Neural cell (in vitro differentiated cells): ENCODE measurements at regions not wholly inside any gene's neighbourhood (a gene's known extent, or its start where the extent isn't known, plus 50 kb on each side); places are given as distances from the start of the nearest gene placed in this dataset.

Experiments used
- H2AFZ ChIP-seq: fragments of 200-600, 300-800 bp; sonication (generic), shearing (Covaris generic); 2 replicates; pipeline ENCODE4 v1.6.0; 2014; ENCODE audit warnings: low read depth, mild to moderate bottlenecking, antibody characterized with exemption, low read length, moderate library complexity
- H3F3A ChIP-seq: fragments of 200-600 bp; shearing (Covaris generic); 2 replicates; pipeline ENCODE4 v1.6.1; 2016; ENCODE audit warnings: mild to moderate bottlenecking, moderate library complexity, mixed read lengths, antibody characterized with exemption, low read length; ENCODE audit not compliant: insufficient read depth, poor library complexity, severe bottlenecking
- H3K27ac ChIP-seq: fragments of 200-600, 300-800 bp; sonication (generic), shearing (Covaris generic); 2 replicates; pipeline ENCODE4 v1.5.1; 2014; ENCODE audit warnings: mild to moderate bottlenecking, low read length, moderate library complexity
- H3K27me3 ChIP-seq: fragments of 300-800, 200-600 bp; sonication (generic), shearing (Covaris generic); 2 replicates; pipeline ENCODE4 v1.6.0; 2014; ENCODE audit warnings: mild to moderate bottlenecking, low read depth, low read length, moderate library complexity; ENCODE audit not compliant: insufficient read depth
- H3K36me3 ChIP-seq: fragments of 300-800, 200-600 bp; sonication (generic), shearing (Covaris generic); 2 replicates; pipeline ENCODE4 v1.5.1; 2014; ENCODE audit warnings: mild to moderate bottlenecking, antibody characterized with exemption, low read length, moderate library complexity; ENCODE audit not compliant: insufficient read depth
- H3K4me2 ChIP-seq: fragments of 300-800, 200-600 bp; sonication (generic), shearing (Covaris generic); 2 replicates; pipeline ENCODE4 v1.6.0; 2014; ENCODE audit warnings: mild to moderate bottlenecking, low read length
- H3K4me3 ChIP-seq: fragments of 300-800, 200-600 bp; sonication (generic), shearing (Covaris generic); 2 replicates; pipeline ENCODE4 v1.5.1; 2014; ENCODE audit warnings: mild to moderate bottlenecking, low read length, moderate library complexity
- H3K79me2 ChIP-seq: fragments of 200-600 bp; shearing (Covaris generic); replicated peaks from 2 replicates; pipeline ENCODE4 v1.6.0; 2014; ENCODE audit warnings: mild to moderate bottlenecking, low read length, moderate library complexity; ENCODE audit not compliant: insufficient read depth
- H3K9ac ChIP-seq: fragments of 300-800, 200-600 bp; sonication (generic), shearing (Covaris generic); 2 replicates; pipeline ENCODE4 v1.6.1; 2016; ENCODE audit warnings: mild to moderate bottlenecking, low read length, mixed read lengths
- H3K9me2 ChIP-seq: fragments of 200-600 bp; shearing (Covaris generic); 2 replicates; pipeline ENCODE4 v1.6.1; 2016; ENCODE audit warnings: mild to moderate bottlenecking, low read length, mixed read lengths; ENCODE audit not compliant: insufficient read depth
- H3K9me3 ChIP-seq: fragments of 200-600, 300-800 bp; sonication (generic), shearing (Covaris generic); 2 replicates; pipeline ENCODE4 v1.6.1; 2016; ENCODE audit warnings: mild to moderate bottlenecking, mixed run types, low read length, moderate library complexity, mixed read lengths
- H4K20me1 ChIP-seq: fragments of 200-600 bp; shearing (Covaris generic); 2 replicates; pipeline ENCODE4 v1.6.1; 2016; ENCODE audit warnings: mild to moderate bottlenecking, mixed run types; ENCODE audit not compliant: insufficient read depth
- EP300 ChIP-seq: fragments of 450-650 bp; conservative IDR thresholded peaks from 2 replicates; pipeline ENCODE4 v1.6.1; 2014; ENCODE audit warnings: antibody characterized with exemption, mild to moderate bottlenecking, moderate library complexity; ENCODE audit not compliant: poor library complexity, severe bottlenecking
- EZH2 ChIP-seq: fragments of 200-600, 300-800 bp; shearing (Covaris generic), sonication (generic); IDR thresholded peaks from 2 replicates; pipeline ENCODE4 v1.6.1; 2014; ENCODE audit warnings: antibody characterized with exemption, low read length, borderline replicate concordance, mild to moderate bottlenecking; ENCODE audit not compliant: insufficient read depth, poor library complexity, severe bottlenecking
- MXI1 ChIP-seq: fragments of 450-650 bp; conservative IDR thresholded peaks from 2 replicates; pipeline ENCODE4 v1.6.1; 2014; ENCODE audit warnings: antibody characterized with exemption, mild to moderate bottlenecking; ENCODE audit not compliant: poor library complexity, severe bottlenecking
- POLR2AphosphoS5 ChIP-seq: IDR thresholded peaks from 2 replicates; pipeline ENCODE4 v1.6.1; 2012
- RAD21 ChIP-seq: fragments of 450-650 bp; conservative IDR thresholded peaks from 2 replicates; pipeline ENCODE4 v1.6.1; 2014; ENCODE audit warnings: antibody characterized with exemption, mild to moderate bottlenecking, moderate library complexity
- REST ChIP-seq: IDR thresholded peaks from 2 replicates; pipeline ENCODE4 v1.6.1; 2012; ENCODE audit warnings: borderline replicate concordance
- SMC3 ChIP-seq: fragments of 450-650 bp; conservative IDR thresholded peaks from 2 replicates; pipeline ENCODE4 v1.6.1; 2014; ENCODE audit warnings: antibody characterized with exemption, mild to moderate bottlenecking, moderate library complexity; ENCODE audit not compliant: poor library complexity
- TAF1 ChIP-seq: IDR thresholded peaks from 2 replicates; pipeline ENCODE4 v1.6.1; 2012; ENCODE audit warnings: low read depth
- TF ChIP-seq, protein P1 (sequence below): fragments of 450-650 bp; IDR thresholded peaks from 2 replicates; pipeline ENCODE4 v1.5.1; 2014; ENCODE audit warnings: antibody characterized with exemption, mild to moderate bottlenecking, moderate library complexity; ENCODE audit not compliant: poor library complexity, severe bottlenecking

DNA sequence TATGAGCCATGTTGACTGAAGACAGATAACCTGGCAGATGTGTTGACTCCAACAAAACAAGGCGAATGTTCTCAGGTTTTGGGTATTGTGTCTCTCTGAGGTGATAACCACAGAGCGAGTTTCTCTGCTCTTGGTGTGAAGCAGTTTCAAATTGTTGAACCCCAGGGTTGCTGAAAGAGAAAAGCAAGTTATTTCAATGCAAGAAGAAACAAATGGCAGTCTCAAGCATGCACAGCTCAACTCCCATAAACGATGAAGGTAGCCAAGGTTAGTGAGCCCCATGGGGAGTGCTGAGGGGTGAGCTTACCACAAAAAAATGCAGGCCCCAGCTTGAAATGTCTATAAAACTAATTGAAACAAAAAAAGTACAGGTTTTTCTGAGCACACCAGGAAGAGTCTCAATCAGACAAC lies 220.8 kb upstream of the DAPK1 start:
- TF ChIP-seq SMC3 (no peak), EZH2 (no peak), EP300 (no peak), MXI1 (no peak), TAF1 (no peak), RAD21 (no peak), POLR2AphosphoS5 (no peak), REST (no peak)
- TF ChIP-seq, protein P1, sequence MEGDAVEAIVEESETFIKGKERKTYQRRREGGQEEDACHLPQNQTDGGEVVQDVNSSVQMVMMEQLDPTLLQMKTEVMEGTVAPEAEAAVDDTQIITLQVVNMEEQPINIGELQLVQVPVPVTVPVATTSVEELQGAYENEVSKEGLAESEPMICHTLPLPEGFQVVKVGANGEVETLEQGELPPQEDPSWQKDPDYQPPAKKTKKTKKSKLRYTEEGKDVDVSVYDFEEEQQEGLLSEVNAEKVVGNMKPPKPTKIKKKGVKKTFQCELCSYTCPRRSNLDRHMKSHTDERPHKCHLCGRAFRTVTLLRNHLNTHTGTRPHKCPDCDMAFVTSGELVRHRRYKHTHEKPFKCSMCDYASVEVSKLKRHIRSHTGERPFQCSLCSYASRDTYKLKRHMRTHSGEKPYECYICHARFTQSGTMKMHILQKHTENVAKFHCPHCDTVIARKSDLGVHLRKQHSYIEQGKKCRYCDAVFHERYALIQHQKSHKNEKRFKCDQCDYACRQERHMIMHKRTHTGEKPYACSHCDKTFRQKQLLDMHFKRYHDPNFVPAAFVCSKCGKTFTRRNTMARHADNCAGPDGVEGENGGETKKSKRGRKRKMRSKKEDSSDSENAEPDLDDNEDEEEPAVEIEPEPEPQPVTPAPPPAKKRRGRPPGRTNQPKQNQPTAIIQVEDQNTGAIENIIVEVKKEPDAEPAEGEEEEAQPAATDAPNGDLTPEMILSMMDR = no peak
- no peak overlapping the region for H3K4me2 ChIP-seq
- no peaks in the 10 kb centered on the region for H3F3A ChIP-seq
- H2AFZ ChIP-seq = no peak overlapping the region
- H3K9me3 ChIP-seq = no peaks in the 10 kb centered on the region
- H3K79me2 ChIP-seq = no peaks in the 10 kb centered on the region
- H3K9me2 ChIP-seq = no peaks in the 10 kb centered on the region
- no peaks in the 10 kb centered on the region for H3K36me3 ChIP-seq
- no peak overlapping the region for H3K27ac ChIP-seq
- H4K20me1 ChIP-seq = no peaks in the 10 kb centered on the region
- no peak overlapping the region for H3K9ac ChIP-seq
- H3K27me3 ChIP-seq = no peaks in the 10 kb centered on the region
- H3K4me3 ChIP-seq = no peak overlapping the region

- Histone ChIP-seq H3F3A (no peaks in the 10 kb centered on the region), H3K79me2 (no peaks in the 10 kb centered on the region), H3K9me3 (no peaks in the 10 kb centered on the region), H3K27ac (no peak overlapping the region), H3K9ac (no peak overlapping the region), H3K4me2 (no peak overlapping the region), H4K20me1 (no peaks in the 10 kb centered on the region), H3K27me3 (no peaks in the 10 kb centered on the region), H3K36me3 (no peaks in the 10 kb centered on the region), H3K9me2 (no peaks in the 10 kb centered on the region), H2AFZ (no peak overlapping the region), H3K4me3 (no peak overlapping the region)
- TF ChIP-seq EP300 (no peak), REST (no peak), RAD21 (no peak), SMC3 (no peak), EZH2 (no peak), TAF1 (no peak), POLR2AphosphoS5 (no peak), MXI1 (no peak)
- TF ChIP-seq, protein P1 = no peak
These were observed 220.3 kb upstream of the DAPK1 start for GRCh38 chr9:87277346-87277745.
